ENCODE measurements at regions not wholly inside any gene's neighbourhood (a gene's known extent, or its start where the extent isn't known, plus 50 kb on each side); places are given as distances from the start of the nearest gene placed in this dataset.

DNA sequence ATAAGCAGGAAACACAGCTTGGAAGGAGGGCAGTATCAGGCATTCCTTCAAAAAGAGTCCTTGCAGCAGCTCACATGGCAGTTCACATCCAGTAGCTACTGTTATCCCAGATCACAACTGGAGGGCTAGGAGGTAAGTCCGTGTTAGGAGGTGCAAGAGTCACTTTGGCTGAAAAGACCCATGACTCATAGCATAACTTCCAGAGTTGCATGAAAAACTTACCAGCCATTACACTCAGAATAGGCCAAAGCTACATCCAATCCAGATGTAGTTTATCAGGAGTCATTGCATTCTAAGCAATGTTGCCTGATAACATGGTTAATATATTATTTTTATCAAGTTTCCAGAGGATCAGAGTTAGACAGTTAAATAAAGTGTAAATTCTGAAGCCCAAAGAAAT lies 1126.4 kb upstream of the SEMA6A start:
- H3K36me3 ChIP-seq, result no peaks in the 10 kb centered on the region
- no peaks in the 10 kb centered on the region for H4K20me1 ChIP-seq (ENCODE audit: low read depth)
- H3K27me3 ChIP-seq, result no peaks in the 10 kb centered on the region
- H3F3A ChIP-seq (ENCODE audit: low read depth), result no peaks in the 10 kb centered on the region
- TF ChIP-seq EZH2 (IDR thresholded peaks at IDR 0.05), result no peak
- TF ChIP-seq, protein P1, sequence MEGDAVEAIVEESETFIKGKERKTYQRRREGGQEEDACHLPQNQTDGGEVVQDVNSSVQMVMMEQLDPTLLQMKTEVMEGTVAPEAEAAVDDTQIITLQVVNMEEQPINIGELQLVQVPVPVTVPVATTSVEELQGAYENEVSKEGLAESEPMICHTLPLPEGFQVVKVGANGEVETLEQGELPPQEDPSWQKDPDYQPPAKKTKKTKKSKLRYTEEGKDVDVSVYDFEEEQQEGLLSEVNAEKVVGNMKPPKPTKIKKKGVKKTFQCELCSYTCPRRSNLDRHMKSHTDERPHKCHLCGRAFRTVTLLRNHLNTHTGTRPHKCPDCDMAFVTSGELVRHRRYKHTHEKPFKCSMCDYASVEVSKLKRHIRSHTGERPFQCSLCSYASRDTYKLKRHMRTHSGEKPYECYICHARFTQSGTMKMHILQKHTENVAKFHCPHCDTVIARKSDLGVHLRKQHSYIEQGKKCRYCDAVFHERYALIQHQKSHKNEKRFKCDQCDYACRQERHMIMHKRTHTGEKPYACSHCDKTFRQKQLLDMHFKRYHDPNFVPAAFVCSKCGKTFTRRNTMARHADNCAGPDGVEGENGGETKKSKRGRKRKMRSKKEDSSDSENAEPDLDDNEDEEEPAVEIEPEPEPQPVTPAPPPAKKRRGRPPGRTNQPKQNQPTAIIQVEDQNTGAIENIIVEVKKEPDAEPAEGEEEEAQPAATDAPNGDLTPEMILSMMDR (IDR thresholded peaks at IDR 0.05), result no peak
- TF ChIP-seq EZH2phosphoT487 (IDR thresholded peaks at IDR 0.05), result no peak
- H3K4me1 ChIP-seq, result no peaks in the 10 kb centered on the region
- no peak overlapping the region for H3K27ac ChIP-seq
- H3K4me2 ChIP-seq, result no peak overlapping the region
- Mint-ChIP-seq H3K27ac (no peak overlapping the region), H3K9me3 (no peaks in the 10 kb centered on the region), H3K4me1 (no peaks in the 10 kb centered on the region), H3K36me3 (no peaks in the 10 kb centered on the region), H3K27me3 (ENCODE audit: insufficient read depth, low read depth) (no peaks in the 10 kb centered on the region), H3K4me3 (no peak overlapping the region)
- no peak for DNase-seq (ENCODE audit: low spot score)
- H3K9ac ChIP-seq, result no peak overlapping the region
- no peak overlapping the region for H2AFZ ChIP-seq (replicated peaks)
- H3K4me3 ChIP-seq, result no peak overlapping the region
- H3K79me2 ChIP-seq (ENCODE audit: low read depth), result no peaks in the 10 kb centered on the region
- H3K9me3 ChIP-seq (ENCODE audit: low read depth), result no peaks in the 10 kb centered on the region

DNA sequence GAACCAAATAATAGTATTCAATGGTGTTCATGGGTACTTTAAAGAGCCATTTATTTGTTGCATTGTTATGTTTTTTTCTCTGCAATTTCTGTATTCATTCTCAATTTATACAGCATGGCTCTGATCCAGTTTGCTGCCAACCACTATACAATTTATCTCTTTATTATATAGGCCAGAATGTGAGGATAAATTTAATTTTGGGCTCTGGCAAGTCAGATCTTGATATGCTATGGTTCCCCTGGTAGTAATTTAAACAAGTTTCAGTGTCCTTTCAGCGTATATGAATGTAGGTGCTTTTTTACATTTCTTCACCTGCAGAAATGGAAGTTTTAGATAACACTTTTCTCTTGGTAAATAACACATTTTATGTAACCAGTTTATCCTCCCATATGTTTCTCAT lies 1118.0 kb upstream of the SEMA6A start:
- no peak overlapping the region for H3K9ac ChIP-seq
- Mint-ChIP-seq H3K36me3 (no peaks in the 10 kb centered on the region), H3K9me3 (no peaks in the 10 kb centered on the region), H3K4me3 (no peak overlapping the region), H3K4me1 (peaks cover 3% of the 10 kb centered on the region), H3K27ac (no peak overlapping the region), H3K27me3 (ENCODE audit: insufficient read depth, low read depth) (peaks cover 3% of the 10 kb centered on the region)
- no peak for DNase-seq (ENCODE audit: low spot score)
- no peak overlapping the region for H2AFZ ChIP-seq (replicated peaks)
- H3K4me1 ChIP-seq, result no peaks in the 10 kb centered on the region
- no peak overlapping the region for H3K4me3 ChIP-seq
- no peaks in the 10 kb centered on the region for H3K79me2 ChIP-seq (ENCODE audit: low read depth)
- no peaks in the 10 kb centered on the region for H4K20me1 ChIP-seq (ENCODE audit: low read depth)
- no peaks in the 10 kb centered on the region for H3F3A ChIP-seq (ENCODE audit: low read depth)
- H3K9me3 ChIP-seq (ENCODE audit: low read depth), result no peaks in the 10 kb centered on the region
- H3K4me2 ChIP-seq, result no peak overlapping the region
- TF ChIP-seq EZH2 (IDR thresholded peaks at IDR 0.05) (no peak), EZH2phosphoT487 (IDR thresholded peaks at IDR 0.05) (no peak)
- TF ChIP-seq, protein P1 (IDR thresholded peaks at IDR 0.05), result no peak
- no peaks in the 10 kb centered on the region for H3K27me3 ChIP-seq
- H3K27ac ChIP-seq, result no peak overlapping the region
- no peaks in the 10 kb centered on the region for H3K36me3 ChIP-seq

DNA sequence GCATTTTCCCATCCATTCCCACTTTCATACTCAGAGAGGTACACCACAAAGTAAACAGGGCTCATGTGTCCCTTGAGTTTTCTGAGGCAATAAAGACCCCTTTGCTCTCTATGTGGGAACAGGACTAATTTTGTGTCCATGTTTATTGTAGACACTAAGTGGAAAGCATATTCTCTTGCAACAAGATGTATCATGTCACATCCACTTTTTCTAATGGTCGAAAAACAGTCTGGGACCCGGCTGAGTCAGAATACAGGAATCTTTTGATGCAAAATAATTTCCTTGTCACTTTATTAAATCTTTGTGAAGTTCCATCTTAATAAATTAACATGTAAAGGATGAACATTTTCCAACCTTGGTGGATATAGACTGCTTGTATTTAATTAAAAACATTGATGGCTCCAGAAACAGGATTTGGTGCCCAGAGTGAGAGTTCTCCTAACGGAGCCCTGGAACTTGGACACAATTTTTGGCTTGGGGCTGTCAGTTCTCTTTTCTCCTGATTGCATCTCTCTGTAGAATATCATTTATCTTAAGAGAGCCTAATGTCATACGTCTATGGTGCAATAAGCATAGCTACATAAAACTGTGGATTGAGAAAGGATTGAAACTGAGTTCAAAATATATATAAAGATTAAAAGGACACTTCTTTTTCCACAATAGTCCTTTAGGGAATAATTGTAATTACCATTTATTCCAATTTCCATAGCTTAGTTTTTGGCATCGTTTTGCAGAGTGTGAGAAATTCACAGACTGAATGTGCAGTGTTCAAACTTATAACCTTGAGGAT lies 1116.7 kb upstream of the SEMA6A start:
- Histone ChIP-seq H2AFZ (replicated peaks) (peak overlapping the region; percentile 90), H3K27ac (no peak overlapping the region)
- H3K27ac Mint-ChIP-seq, result no peak overlapping the region

More for the DNA sequence above, 1116.7 kb upstream of the SEMA6A start:
- Histone ChIP-seq H3K9ac (no peak overlapping the region), H3K27me3 (no peaks in the 10 kb centered on the region), H3K79me2 (ENCODE audit: low read depth) (no peaks in the 10 kb centered on the region), H3K36me3 (no peaks in the 10 kb centered on the region), H3K4me2 (no peak overlapping the region), H3K4me3 (no peak overlapping the region), H3K9me3 (ENCODE audit: low read depth) (no peaks in the 10 kb centered on the region), H3K4me1 (no peaks in the 10 kb centered on the region), H4K20me1 (ENCODE audit: low read depth) (no peaks in the 10 kb centered on the region), H3F3A (ENCODE audit: low read depth) (no peaks in the 10 kb centered on the region)
- Mint-ChIP-seq H3K36me3 (no peaks in the 10 kb centered on the region), H3K27me3 (ENCODE audit: insufficient read depth, low read depth) (peaks cover 3% of the 10 kb centered on the region), H3K9me3 (no peaks in the 10 kb centered on the region), H3K4me1 (peaks cover 3% of the 10 kb centered on the region), H3K4me3 (no peak overlapping the region)
- TF ChIP-seq, protein P1 (IDR thresholded peaks at IDR 0.05), result no peak
- TF ChIP-seq EZH2phosphoT487 (IDR thresholded peaks at IDR 0.05) (no peak), EZH2 (IDR thresholded peaks at IDR 0.05) (no peak)
- DNase-seq (ENCODE audit: low spot score), result no peak

All from neural progenitor cell (in vitro differentiated cells).